PC-9 (cell line): ENCODE measurements at regions not wholly inside any gene's neighbourhood (a gene's known extent, or its start where the extent isn't known, plus 50 kb on each side); places are given as distances from the start of the nearest gene placed in this dataset.
A peak's percentile ranks its signal among the peaks of the same experiment; 100 is the strongest.

Source experiments
- CTCF ChIP-seq: fragments of 200-600 bp; sonication (generic); conservative IDR thresholded peaks from 2 replicates; pipeline ENCODE4 v1.6.1; 2017; ENCODE audit warnings: mixed run types, antibody characterized with exemption, mild to moderate bottlenecking, moderate library complexity
- EZH2 ChIP-seq: fragments of 200-600 bp; sonication (generic); IDR thresholded peaks from 2 replicates; pipeline ENCODE4 v1.8.0; 2017; ENCODE audit warnings: antibody characterized with exemption, low read depth

DNA sequence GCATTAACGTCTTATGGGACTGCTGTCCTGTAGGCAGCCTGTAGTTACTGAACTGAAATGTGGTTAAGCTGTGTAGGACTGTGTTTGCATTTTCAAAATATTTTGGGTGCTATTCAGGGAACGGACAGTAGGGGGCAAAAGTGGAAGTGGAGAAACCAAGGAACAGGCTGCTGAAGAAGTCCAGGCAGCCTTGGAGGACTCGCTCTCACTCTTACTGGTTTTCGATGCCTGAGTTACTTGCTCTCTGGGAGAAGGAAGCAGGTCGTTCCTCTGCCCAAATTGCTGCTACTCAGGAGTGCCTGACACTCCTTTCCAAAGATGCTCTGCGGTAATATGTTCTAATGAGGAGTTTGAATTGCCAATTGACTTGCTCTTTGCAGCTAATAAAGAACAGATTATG is 64.5 kb upstream of the RBFOX1 start:
- TF ChIP-seq CTCF, result peak; percentile 71
- TF ChIP-seq EZH2, result no peak
